Omental fat pad (tissue), 3 donors: ENCODE measurements at regions not wholly inside any gene's neighbourhood (a gene's known extent, or its start where the extent isn't known, plus 50 kb on each side); places are given as distances from the start of the nearest gene placed in this dataset.

ENCODE experiments used
- ATAC-seq: fragments of 150-250 bp; one replicate; pipeline ENCODE4 v1.9.1; 2016; ENCODE audit warnings: mild to moderate bottlenecking, moderate library complexity; ENCODE audit not compliant: low FRiP score
- DNase-seq: peaks from one replicate; pipeline ENCODE4 v3.0.0-alpha.2; 2019; ENCODE audit warnings: low spot score
- TF ChIP-seq, protein P1 (sequence below), 3 donors: fragments of 450-650 bp; IDR thresholded peaks; one replicate each; pipeline ENCODE4 v1.5.1; 2016 to 2017; ENCODE audit warnings: antibody characterized with exemption in 3 of 3, mild to moderate bottlenecking in 3 of 3, moderate library complexity in 2 of 3

DNA sequence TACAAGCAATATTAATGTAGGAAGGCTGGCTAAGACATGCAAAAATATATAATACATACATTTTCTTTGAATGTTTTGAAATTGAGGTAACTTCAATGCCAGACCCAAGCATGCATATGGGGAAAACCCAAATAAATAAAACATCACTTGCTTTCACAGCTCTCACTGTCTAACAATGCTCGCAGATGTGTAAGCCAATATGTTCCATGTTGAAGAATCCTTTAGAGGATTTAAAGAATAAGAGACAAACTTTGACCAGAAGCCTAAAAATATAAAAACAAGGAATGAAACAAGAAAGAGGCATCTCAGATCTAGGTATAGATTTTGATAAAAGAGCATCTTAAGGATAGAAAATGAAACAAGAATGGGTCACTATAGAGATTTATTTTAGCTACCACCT, 354.2 kb downstream of the CDH10 start:
- no peak for DNase-seq
- TF ChIP-seq, protein P1, sequence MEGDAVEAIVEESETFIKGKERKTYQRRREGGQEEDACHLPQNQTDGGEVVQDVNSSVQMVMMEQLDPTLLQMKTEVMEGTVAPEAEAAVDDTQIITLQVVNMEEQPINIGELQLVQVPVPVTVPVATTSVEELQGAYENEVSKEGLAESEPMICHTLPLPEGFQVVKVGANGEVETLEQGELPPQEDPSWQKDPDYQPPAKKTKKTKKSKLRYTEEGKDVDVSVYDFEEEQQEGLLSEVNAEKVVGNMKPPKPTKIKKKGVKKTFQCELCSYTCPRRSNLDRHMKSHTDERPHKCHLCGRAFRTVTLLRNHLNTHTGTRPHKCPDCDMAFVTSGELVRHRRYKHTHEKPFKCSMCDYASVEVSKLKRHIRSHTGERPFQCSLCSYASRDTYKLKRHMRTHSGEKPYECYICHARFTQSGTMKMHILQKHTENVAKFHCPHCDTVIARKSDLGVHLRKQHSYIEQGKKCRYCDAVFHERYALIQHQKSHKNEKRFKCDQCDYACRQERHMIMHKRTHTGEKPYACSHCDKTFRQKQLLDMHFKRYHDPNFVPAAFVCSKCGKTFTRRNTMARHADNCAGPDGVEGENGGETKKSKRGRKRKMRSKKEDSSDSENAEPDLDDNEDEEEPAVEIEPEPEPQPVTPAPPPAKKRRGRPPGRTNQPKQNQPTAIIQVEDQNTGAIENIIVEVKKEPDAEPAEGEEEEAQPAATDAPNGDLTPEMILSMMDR (IDR thresholded peaks at IDR 0.05) = no peak
- no peak for ATAC-seq

DNA sequence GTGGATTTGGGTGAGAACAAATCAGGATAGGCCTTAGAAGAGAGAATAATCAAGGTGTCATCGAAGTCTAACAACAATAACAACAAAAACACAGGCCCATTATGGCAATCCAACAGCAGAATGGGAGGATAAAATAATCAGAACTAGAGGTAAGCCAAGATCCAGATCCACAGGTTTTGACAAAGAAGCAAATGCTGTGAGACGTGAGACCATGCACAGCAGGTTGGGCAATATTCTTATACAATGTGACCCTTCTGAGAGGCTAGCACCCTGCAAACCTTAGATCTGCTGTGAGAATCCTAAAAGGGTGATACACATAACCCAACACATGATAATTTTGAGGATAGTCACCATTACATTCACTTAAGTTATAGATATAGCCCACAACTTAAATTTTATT, 352.9 kb downstream of the CDH10 start:
- TF ChIP-seq, protein P1 (IDR thresholded peaks at IDR 0.05) = no peak
- no peak for ATAC-seq
- no peak for DNase-seq

DNA sequence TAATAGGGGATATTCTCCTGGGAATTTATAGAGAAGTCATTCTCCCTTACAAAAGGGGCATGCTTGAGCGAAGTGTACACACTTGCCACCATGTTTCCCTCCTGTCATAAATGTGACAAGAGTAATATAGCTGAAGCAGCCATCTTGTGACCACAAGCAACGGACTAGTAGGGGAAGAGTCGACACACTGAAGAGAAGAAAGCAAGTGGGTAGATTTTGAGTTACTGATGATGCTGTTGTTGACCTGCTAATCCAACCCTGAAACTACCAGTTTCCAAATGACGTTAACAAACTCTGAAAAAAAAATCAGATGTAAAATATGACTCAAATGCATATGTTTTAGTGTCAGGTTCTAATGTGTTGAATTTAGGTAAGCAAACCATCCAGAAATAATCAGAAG, 350.4 kb downstream of the CDH10 start:
- ATAC-seq (no peak), DNase-seq (no peak)
- TF ChIP-seq, protein P1 (IDR thresholded peaks at IDR 0.05) = no peak

DNA sequence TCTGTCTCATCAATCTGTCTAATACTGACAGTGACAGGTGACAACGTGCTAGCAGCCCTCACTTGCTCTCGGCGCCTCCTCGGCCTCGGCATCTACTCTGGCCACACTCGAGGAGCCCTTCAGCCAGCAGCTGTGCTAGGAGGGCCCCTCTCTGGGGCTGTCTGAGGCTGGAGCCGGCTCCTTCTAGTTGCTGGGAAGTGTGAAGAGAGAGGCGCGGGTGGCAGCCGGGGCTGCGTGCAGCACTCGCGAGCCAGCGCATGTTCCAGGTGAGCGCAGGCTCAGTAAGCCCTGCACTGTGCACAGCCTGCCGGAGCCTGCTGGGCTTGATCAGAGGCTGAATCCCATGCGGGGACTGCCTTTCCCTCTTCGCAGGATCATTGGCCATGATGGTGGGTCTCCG, 330.7 kb downstream of the CDH10 start:
- TF ChIP-seq, protein P1 (IDR thresholded peaks at IDR 0.05) = no peak
- ATAC-seq = no peak

DNA sequence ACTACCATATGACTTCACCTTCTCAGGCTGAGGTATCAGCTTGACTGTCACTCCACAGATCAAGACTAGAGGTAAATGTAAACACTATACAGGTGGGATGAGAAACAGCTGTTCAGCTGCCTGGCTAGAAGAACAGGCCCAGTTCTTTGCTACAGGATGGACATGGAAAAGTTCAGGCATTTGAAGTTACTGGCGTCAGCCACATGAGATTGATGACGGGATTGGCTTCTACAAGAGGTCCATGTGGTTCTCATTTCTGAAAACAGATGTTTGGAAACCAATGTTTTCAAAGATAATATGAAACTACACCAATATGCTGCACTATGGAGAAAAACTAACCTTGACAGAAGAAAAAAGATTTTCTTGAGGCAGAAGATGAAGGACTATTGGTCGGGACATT, 324.1 kb downstream of the CDH10 start:
- ATAC-seq = no peak
- TF ChIP-seq, protein P1 (IDR thresholded peaks at IDR 0.05) = no peak
- DNase-seq = no peak

More for the DNA sequence above, 330.7 kb downstream of the CDH10 start:
- no peak for DNase-seq

DNA sequence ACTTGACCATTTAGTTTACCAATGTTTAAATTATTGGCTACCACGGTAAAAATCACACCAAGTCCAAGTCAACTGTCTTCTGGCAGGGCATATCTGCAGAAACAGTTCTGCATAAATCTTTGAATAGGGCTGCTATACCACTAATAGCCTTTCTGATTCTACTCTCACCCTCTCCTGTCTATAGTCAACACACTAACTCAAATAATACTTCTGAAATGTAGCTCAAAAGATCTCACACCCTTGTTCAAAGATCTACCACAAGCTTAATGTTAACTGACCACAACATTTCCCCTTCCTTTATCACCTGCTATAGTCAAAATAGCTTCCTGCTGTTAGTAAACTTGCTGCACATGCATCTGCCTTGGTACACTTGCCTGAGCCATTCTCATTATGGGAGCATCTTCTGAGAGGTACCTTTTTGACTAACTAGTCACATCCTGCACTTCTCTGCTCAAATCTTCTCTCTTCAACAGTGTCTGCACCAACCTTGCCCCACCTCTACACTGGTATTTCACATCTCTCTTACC, 319.4 kb downstream of the CDH10 start:
- TF ChIP-seq, protein P1 (IDR thresholded peaks at IDR 0.05) = no peak
- DNase-seq (no peak), ATAC-seq (no peak)

DNA sequence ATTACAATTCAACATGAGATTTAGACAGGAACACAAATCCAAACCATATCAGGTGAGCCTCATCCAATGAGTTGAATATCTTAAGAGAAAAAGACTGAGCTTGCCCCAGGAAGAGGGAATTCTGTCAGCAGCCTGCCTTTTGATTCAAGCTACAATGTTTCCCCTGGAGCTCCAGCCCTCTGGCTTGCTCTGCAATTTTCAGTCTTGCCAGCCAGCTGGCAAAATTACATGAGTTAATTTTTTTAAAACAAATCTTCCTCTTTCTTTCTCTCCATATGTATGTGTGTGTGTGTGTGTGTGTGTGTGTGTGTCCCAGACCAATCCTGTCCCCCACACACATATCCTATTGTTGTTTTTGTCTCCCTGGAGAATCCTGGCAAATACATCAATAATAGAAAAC, 313.2 kb downstream of the CDH10 start:
- ATAC-seq (no peak), DNase-seq (no peak)
- TF ChIP-seq, protein P1 (IDR thresholded peaks at IDR 0.05) = no peak
